Stimulated activated effector memory CD8-positive, alpha-beta T cell treated with anti-CD3 and anti-CD28 coated beads, Interleukin-12 subunit alpha, Interleukin-12 subunit beta, amount 100 ng/mL, for 72 hours (primary cell): ENCODE measurements at regions not wholly inside any gene's neighbourhood (a gene's known extent, or its start where the extent isn't known, plus 50 kb on each side); places are given as distances from the start of the nearest gene placed in this dataset.
"Not testable (repeated sequence)": the region's sequence is repeated elsewhere in the genome, so short reads cannot be mapped to it uniquely, and the experiment has no call there.

Experiments used
- ATAC-seq: fragments of 150-1000 bp; cut with Tn5 transposase; 2 replicates; pipeline ENCODE4 v1.10.0; 2021
- DNase-seq, 2 donors: peaks; one replicate each; pipeline ENCODE4 v3.0.0; 2021 to 2022; ENCODE audit warnings: low spot score in 2 of 2
- H3K27ac Mint-ChIP-seq: one replicate; pipeline ENCODE4 v1.8.0; 2022; ENCODE audit warnings: mild to moderate bottlenecking, mixed read lengths
- H3K36me3 Mint-ChIP-seq: one replicate; pipeline ENCODE4 v1.8.0; 2022; ENCODE audit warnings: mild to moderate bottlenecking, mixed read lengths
- H3K4me1 Mint-ChIP-seq: one replicate; pipeline ENCODE4 v1.8.0; 2022; ENCODE audit warnings: mixed read lengths
- H3K4me3 Mint-ChIP-seq: one replicate; pipeline ENCODE4 v1.8.0; 2022; ENCODE audit warnings: mild to moderate bottlenecking, mixed read lengths
- H3K9me3 Mint-ChIP-seq: one replicate; pipeline ENCODE4 v1.8.0; 2022; ENCODE audit warnings: mixed read lengths

DNA sequence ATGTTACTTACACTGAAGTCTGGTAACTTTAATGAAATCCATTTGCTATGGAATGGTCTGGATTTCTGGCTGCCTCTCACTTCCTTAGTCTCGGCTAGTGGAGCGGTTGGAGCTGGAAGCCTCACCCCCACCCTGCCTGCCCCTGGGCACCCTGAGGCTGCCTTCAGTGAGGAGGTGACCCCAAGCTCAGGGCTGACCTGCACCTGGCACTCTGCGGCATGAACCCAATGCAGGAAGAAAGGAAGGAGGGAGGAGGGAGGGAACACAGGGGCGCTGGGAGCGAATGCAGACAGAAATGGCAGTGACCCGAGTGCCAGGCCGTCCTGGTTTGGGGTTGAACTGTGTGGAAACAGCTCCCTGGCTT, 353.1 kb downstream of the TMEM121 start:
- Mint-ChIP-seq H3K27ac (no peak overlapping the region), H3K4me1 (no peaks in the 10 kb centered on the region), H3K4me3 (no peak overlapping the region), H3K9me3 (no peaks in the 10 kb centered on the region), H3K36me3 (no peaks in the 10 kb centered on the region)
- ATAC-seq (no peak), DNase-seq (no peak)

DNA sequence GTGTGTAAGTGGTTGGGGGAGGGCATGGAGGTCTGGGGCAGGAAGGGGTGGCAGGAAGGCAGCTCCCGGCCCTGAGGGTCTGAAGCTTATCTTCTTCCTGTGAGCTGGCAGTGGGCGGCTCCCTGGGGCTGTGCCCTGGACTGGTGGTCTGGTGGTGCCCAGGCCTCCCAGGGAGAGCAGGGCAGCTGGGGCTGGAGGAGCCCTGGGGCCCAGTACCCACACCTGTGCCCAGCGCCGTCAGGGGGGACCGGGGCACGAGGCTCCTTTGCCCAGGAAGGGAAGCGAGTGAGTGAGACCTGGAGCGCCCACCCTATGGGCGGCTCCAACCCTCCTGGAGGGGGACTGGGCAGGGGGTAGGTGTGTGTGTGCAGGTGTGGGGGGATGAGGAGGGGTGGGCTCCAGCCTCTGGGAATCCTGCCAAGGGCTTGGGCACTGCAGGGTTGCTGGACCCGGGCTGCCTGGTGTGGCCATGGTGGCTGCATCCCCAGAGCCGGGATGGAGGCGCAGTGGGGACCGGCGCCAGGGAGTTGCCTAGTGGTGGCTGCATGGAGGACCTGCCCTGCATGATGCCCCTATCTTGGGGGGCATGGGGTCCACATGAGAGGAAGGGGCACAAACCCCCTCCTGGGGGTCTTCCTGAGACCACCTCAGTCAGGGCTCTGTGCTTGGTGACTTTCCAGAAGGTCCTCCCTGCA, 353.6 kb downstream of the TMEM121 start:
- no peaks in the 10 kb centered on the region for H3K36me3 Mint-ChIP-seq
- no peaks in the 10 kb centered on the region for H3K9me3 Mint-ChIP-seq
- ATAC-seq: no peak
- H3K4me3 Mint-ChIP-seq: no peak overlapping the region
- H3K4me1 Mint-ChIP-seq: no peaks in the 10 kb centered on the region
- DNase-seq: no peak
- no peak overlapping the region for H3K27ac Mint-ChIP-seq

DNA sequence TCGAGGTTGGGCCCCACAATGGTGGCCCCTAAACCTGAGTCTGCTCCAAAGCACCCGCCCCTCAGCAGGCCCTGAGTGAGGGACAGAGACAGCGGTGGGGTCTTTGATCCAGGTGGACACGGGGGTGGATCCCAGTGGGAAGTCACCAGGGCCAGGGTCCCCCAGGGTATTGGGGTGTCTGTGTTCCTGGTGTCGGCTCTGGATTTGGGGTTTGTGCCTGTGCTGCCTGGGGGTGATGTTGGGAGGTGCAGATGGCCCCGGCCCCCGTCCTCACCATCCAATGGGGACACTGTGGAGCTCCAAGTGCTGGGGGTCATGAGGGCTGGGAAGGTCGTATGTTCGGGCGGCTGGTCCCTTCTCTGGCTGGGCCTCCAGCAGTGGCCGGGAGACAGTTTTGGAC, 354.2 kb downstream of the TMEM121 start:
- no peak overlapping the region for H3K4me3 Mint-ChIP-seq

DNA sequence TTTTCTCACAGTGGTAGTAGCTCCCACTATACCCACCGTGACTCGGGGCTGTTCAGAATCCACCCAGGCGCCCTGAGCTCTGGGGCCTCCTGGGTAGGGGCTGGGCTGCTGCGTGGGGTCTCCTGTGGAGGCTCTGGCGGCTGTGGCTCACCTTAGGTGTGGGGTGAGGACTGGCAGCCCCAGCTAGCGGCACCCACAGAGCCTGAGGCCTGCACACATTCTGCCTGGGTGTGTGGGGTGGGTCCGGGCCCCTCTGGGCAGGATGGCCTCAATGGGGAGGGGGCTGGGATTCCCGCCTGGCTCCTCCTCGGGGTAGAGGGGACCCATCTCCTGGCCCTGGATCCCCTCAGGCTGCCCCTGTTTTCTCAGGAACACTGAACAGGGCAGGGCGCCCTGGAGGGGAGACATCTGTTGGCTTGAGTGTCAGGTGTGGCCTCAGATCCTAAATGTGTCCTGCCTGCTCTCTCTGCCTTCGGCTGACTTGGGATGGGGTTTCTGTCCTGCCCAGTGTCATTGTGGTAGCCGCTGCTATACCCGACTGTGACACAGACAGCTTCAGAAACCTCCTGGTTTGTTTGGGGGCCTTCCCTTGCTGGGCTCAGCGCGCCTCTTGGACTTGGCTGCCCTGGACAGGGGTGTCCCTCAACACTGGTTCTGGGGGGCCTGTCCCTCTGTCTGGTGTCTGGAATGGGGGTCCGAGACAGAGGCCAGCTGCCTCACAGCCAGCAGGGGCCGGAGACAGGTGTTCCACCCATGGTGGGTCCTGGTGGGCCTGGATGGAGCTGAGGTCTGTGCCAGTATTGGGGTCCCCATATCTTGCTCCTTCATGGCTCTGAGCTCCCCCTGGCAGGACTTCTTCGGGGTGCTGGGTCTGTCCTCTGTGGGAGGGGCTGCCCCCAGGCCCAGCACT, 354.9 kb downstream of the TMEM121 start:
- Mint-ChIP-seq H3K36me3 (no peaks in the 10 kb centered on the region), H3K4me1 (no peaks in the 10 kb centered on the region), H3K9me3 (no peaks in the 10 kb centered on the region), H3K4me3 (no peak overlapping the region), H3K27ac (no peak overlapping the region)
- DNase-seq (no peak), ATAC-seq (no peak)

More for the DNA sequence above, 354.2 kb downstream of the TMEM121 start:
- Mint-ChIP-seq H3K9me3 (no peaks in the 10 kb centered on the region), H3K27ac (no peak overlapping the region), H3K36me3 (no peaks in the 10 kb centered on the region), H3K4me1 (no peaks in the 10 kb centered on the region)
- ATAC-seq (no peak), DNase-seq (no peak)

DNA sequence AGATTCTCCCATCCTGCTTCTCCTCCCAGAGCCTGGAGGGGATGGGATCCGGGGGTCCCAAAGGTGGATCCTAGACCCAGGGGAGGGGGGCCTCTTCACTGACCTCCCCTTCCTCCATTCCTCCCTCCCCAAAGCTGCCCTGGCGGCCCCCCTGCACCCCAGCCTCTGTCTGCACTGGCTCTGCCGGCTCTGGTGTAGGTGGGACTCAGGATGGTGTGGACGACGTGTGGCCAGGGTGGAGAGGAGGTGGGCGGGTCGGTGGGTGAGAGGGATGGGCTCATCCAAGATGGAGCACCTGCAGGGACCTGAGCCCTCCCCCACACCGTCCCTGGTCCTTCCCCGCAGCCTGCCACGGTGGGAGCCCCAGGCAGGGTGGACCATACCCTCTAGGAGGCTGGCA, 355.6 kb downstream of the TMEM121 start:
- not testable (repeated sequence) for H3K4me1 Mint-ChIP-seq, H3K4me3 Mint-ChIP-seq, H3K9me3 Mint-ChIP-seq, H3K36me3 Mint-ChIP-seq, H3K27ac Mint-ChIP-seq, DNase-seq, ATAC-seq

DNA sequence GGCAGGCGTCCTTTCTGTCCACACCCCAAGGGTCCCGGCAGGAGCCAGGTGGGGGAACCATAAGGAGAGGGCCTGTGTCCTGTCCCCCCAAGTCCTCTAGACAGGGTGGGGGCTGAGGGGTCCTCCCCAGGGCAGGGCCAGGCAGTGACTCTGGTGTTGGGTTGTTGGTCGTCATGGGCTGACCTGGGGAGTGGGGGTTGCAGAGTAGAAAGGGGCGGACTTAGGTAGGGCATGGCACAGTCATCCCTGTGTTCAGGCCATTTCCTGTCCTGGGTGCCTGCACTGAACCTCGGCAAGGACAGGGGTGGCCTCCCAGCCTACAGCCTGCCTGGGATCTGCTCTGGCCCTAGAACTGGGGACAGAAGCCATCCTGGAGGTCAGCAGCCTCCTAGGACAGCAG, 356.2 kb downstream of the TMEM121 start:
- Mint-ChIP-seq H3K4me1 (no peaks in the 10 kb centered on the region), H3K36me3 (no peaks in the 10 kb centered on the region), H3K4me3 (no peak overlapping the region), H3K27ac (no peak overlapping the region), H3K9me3 (no peaks in the 10 kb centered on the region)
- ATAC-seq (no peak), DNase-seq (no peak)

DNA sequence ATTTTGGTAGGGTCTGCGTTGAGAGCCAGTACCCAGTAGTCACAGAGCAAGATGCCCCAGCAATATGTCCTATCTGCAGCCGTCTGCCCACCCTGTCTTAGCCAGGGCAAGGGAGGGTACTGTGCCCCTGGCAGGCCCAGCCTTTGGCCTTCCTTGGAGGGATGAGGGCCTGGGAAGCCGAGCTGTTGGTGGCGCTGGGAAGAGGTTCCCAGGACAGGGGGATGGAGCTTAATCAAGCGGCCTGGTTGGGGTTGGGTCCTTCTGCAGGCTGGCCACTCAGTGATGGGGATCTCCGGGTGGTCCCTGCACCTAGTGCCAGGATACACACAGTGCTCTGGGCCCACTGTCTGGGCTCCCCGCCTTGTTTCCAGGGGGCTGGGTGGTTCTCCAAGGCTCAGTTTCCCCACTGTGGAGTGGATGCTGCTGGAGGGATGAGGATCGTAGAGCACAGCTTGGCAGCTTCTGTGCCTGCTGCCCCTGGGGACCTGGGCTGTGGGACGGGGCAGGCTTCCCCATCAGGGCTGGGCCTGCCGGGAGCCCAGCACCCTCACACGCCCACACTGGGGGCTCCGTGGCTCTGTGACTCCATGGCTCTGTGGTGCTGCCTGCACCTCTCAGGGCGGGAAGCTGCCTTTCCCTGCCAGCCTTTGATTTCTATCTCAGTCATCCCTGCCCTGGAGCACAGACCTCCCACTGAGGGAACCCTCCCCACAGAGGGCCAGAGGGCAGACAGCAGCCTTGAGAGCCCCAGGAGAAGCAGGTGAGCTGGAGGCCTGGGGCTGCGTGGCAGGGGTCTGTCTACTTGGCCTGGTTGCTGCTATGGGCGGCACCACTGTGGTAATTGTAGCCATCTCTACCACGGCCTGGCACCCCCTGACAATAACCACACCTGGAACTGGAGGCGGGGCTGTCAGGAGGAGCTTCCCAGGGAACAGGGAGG, 357.0 kb downstream of the TMEM121 start:
- Mint-ChIP-seq H3K9me3 (no peaks in the 10 kb centered on the region), H3K27ac (no peak overlapping the region), H3K36me3 (no peaks in the 10 kb centered on the region), H3K4me1 (no peaks in the 10 kb centered on the region), H3K4me3 (no peak overlapping the region)
- no peak for DNase-seq
- no peak for ATAC-seq

DNA sequence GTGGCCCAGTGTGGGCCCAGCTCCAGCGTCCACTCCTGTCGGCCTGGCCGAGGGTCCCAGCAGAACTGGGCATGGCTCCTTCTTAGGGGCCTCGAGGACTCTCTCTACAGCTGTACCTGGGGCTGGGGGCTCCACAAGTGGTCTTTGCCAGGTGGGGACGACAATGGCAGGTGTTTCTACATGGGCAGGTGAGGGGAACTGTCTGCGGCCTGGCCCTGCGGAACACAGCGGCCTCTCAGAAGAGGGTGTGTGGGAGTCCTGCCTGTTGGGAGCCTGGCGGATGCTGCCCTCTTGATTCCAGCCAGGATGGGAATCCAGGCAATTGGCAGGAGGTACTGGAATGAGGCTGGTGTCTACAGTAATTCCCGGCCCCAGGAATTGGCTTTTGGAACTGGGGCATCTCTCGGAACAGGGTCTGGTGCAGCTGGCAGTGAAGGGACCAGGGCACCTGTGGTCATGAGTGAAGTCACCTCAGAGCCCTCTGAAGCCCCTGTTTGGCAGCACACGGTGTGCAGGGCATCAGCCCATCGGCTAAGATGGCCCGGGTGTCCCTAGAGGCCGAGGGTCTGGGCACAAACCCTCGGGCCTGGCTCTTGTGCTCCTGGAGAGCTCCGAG, 357.9 kb downstream of the TMEM121 start:
- ATAC-seq, DNase-seq, H3K4me3 Mint-ChIP-seq, H3K4me1 Mint-ChIP-seq, H3K27ac Mint-ChIP-seq, H3K36me3 Mint-ChIP-seq, H3K9me3 Mint-ChIP-seq: not testable (repeated sequence)

DNA sequence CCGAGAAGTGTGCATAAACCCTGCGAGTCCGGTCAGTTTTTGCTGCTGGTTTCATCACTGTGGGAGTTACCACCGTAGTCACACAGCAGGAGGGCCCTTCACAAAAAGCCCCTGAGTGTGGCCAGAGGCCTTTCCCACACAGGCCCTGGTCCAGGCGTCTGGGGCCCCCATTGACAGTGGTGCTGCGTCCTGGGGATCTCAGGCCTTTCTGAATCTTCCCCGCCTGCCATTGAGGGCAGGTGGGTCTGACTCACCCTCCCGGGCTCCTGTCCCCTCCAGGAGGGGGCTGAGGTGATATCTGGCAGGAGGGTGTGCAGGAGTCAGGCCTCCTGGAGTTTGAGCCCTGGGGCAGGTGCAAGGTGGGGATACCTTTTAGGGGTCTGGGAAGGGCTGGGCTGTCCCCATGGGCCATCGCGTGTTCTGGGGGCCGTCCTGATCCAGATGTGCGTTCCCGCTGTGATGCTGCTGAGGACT, 358.5 kb downstream of the TMEM121 start:
- Mint-ChIP-seq H3K36me3 (no peaks in the 10 kb centered on the region), H3K9me3 (no peaks in the 10 kb centered on the region), H3K4me1 (peaks cover 3% of the 10 kb centered on the region), H3K4me3 (no peak overlapping the region), H3K27ac (no peak overlapping the region)
- ATAC-seq: no peak
- no peak for DNase-seq

DNA sequence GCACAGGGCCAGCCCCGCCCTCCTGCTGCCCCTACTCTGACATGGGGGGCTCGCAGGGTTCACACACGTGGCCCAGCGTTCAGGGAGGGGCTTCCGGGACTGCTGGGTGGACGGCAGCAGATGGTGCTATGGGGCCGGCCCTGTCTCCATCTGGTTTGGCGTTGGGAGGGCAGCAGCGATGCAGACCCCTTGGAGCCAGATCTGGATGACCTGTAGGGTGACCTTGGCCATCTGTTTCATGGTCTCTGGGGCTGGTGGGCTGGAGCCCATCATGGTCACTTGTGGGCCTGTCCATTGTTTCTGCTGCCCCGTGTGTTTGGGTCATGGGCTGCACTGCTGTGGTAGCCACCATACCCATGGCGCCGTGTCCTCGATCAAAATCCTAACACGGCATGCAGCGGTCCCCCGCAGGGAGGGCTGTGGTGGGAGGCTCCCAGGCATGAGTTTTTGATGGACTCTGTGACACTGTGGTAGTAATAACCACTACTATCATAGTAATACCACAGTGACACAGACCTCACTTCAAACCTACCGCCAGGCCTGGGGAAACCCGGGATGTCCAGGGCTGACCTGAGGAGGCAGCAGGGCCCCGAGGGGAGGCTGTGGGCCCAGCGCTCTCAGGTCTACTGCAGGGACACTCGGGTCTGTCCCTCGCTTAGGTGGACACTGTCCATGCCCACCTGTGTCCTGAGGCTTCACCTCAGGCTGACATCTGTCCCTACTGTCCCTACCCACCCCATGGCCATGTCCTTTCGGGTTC, 359.4 kb downstream of the TMEM121 start:
- DNase-seq: no peak
- H3K4me1 Mint-ChIP-seq: peaks cover 5% of the 10 kb centered on the region
- H3K4me3 Mint-ChIP-seq: no peak overlapping the region
- no peaks in the 10 kb centered on the region for H3K36me3 Mint-ChIP-seq
- no peak for ATAC-seq
- no peak overlapping the region for H3K27ac Mint-ChIP-seq
- H3K9me3 Mint-ChIP-seq: no peaks in the 10 kb centered on the region

DNA sequence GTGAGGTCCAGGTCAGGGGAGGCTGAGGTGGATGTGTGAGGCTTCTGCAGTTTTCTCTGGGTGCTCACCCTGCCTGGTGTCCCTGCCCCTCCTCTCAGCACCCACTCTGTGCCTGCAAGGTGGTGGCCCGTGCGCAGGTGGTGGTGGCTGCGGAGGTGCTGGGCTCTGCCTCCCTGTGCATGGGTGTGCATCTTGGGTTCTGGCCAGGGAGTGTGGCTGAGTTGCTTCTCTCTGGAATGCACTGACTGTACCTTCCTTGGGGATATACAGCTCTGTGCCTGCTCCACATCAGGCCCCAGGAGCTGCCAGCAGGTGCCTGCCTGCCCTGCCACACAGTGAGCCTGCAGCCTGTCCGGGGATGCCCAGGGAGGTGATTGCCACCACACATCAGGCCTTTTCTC, 360.4 kb downstream of the TMEM121 start:
- not testable (repeated sequence) for H3K4me3 Mint-ChIP-seq, DNase-seq, ATAC-seq, H3K27ac Mint-ChIP-seq, H3K4me1 Mint-ChIP-seq, H3K9me3 Mint-ChIP-seq, H3K36me3 Mint-ChIP-seq

DNA sequence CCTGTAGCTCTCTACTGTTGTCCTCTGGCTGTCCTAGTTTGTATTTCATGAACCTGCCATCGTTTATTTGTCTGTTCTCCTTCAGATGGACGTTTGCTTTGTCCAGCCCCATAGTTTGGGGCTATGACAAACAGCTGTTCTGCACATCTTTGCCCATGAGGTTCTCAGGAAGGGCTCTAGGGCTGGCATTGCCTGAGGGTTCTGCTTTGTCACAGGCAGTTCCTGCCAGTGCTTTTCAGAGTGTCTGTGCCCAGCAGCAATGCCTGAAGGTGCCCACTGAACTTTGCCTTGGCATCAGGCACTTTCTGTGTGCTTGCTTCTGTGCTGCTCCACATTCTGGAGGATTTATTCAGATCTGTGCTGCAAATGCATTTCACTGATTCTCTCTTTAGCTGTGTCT, 361.3 kb downstream of the TMEM121 start:
- H3K9me3 Mint-ChIP-seq: no peaks in the 10 kb centered on the region
- H3K4me1 Mint-ChIP-seq: peaks cover 5% of the 10 kb centered on the region
- H3K27ac Mint-ChIP-seq: no peak overlapping the region
- H3K36me3 Mint-ChIP-seq: no peaks in the 10 kb centered on the region
- DNase-seq (no peak), ATAC-seq (no peak)
- no peak overlapping the region for H3K4me3 Mint-ChIP-seq

DNA sequence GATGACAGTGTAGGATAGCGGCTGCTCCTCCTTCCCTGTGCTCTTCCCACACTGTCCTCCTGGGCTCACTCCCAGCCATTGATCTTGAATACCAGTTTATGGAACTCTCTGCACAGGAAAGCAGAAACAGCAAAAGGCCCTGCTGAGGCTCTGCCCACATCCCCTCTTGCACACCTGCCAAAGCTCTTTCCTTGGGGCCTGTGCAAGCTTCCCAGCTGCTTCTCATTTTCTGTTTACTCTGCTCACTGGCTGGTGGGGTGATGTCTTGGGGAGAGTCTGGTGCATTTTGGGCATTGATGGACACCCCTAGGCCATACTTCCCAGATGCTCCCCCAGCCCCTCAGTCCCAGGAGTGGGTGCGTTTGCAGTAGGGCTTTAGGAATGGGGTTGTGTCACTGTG, 361.8 kb downstream of the TMEM121 start:
- DNase-seq (no peak), ATAC-seq (no peak)
- no peak overlapping the region for H3K27ac Mint-ChIP-seq
- H3K9me3 Mint-ChIP-seq: no peaks in the 10 kb centered on the region
- no peaks in the 10 kb centered on the region for H3K36me3 Mint-ChIP-seq
- peaks cover 5% of the 10 kb centered on the region for H3K4me1 Mint-ChIP-seq
- H3K4me3 Mint-ChIP-seq: no peak overlapping the region
